MCF 10A (cell line): ENCODE measurements at regions not wholly inside any gene's neighbourhood (a gene's known extent, or its start where the extent isn't known, plus 50 kb on each side); places are given as distances from the start of the nearest gene placed in this dataset.

Experiments
- BruUV-seq: library from RNA; stranded (reverse); fragments of 400-500 nt; replicated peaks from 2 replicates; lab custom pipeline; 2021; lab: Mats Ljungman, UMichigan
- CTCF ChIA-PET: fragments of 300-600 bp; sonication (Branson Sonifier 250); formaldehyde crosslinking; extraction: SDS; loops from one replicate; lab custom pipeline; 2021; ENCODE audit warnings: antibody characterized with exemption, inconsistent platforms; lab: Yijun Ruan, JAX
- POLR2A ChIA-PET: fragments of 300-600, 350-650 bp; sonication (Branson Sonifier 250); formaldehyde crosslinking; extraction: SDS; loops from one replicate; lab custom pipeline; 2020; ENCODE audit warnings: antibody characterized with exemption, inconsistent platforms; lab: Yijun Ruan, JAX
- DNase-seq: peaks from one replicate; pipeline ENCODE4 v3.0.0-alpha.2; 2018; ENCODE audit not compliant: unreplicated experiment
- H3K27ac Mint-ChIP-seq: one replicate; pipeline ENCODE4 v1.8.0; 2022; ENCODE audit warnings: mild to moderate bottlenecking, low read depth, mixed read lengths; ENCODE audit not compliant: unreplicated experiment
- H3K27me3 Mint-ChIP-seq: one replicate; pipeline ENCODE4 v1.8.0; 2022; ENCODE audit warnings: mixed read lengths; ENCODE audit not compliant: insufficient read depth, unreplicated experiment
- H3K36me3 Mint-ChIP-seq: one replicate; pipeline ENCODE4 v1.8.0; 2022; ENCODE audit warnings: mild to moderate bottlenecking, moderate library complexity, mixed read lengths; ENCODE audit not compliant: insufficient read depth, unreplicated experiment
- H3K4me1 Mint-ChIP-seq: one replicate; pipeline ENCODE4 v1.8.0; 2022; ENCODE audit warnings: mixed read lengths; ENCODE audit not compliant: insufficient read depth, unreplicated experiment
- H3K4me3 Mint-ChIP-seq: one replicate; pipeline ENCODE4 v1.8.0; 2022; ENCODE audit warnings: mild to moderate bottlenecking, moderate library complexity, mixed read lengths; ENCODE audit not compliant: unreplicated experiment
- H3K9me3 Mint-ChIP-seq: one replicate; pipeline ENCODE4 v1.8.0; 2022; ENCODE audit warnings: mixed read lengths; ENCODE audit not compliant: unreplicated experiment
- CTCF ChIP-seq: fragments of 200-600 bp; IDR thresholded peaks from one replicate; pipeline ENCODE4 v1.8.0; 2022; ENCODE audit warnings: antibody characterized with exemption, mild to moderate bottlenecking; ENCODE audit not compliant: unreplicated experiment
- intact Hi-C: fragments of 100-400 bp; cut with micrococcal nuclease; formaldehyde crosslinking; loops from 2 replicates; pipeline ENCODE4 v1.14.1; 2022

GRCh38 chr9:71583792-71584191 lies 184.5 kb downstream of the CEMIP2 start:
- no peaks in the 10 kb centered on the region for H3K27me3 Mint-ChIP-seq
- no peak for DNase-seq
- CTCF ChIA-PET, result interaction anchor here (1.3 kb wide), 1 partner anchor 93 kb away, joined by 3 read pairs; no protein-coding TSS in a partner anchor
- POLR2A ChIA-PET, result no interaction called here
- no peaks in the 10 kb centered on the region for H3K4me1 Mint-ChIP-seq
- no peaks in the 10 kb centered on the region for H3K36me3 Mint-ChIP-seq
- H3K27ac Mint-ChIP-seq, result no peak overlapping the region
- intact Hi-C loops, result no loop called here
- no peak for TF ChIP-seq CTCF
- H3K4me3 Mint-ChIP-seq, result no peak overlapping the region
- BruUV-seq, result no TSS peak
- no peaks in the 10 kb centered on the region for H3K9me3 Mint-ChIP-seq

DNA sequence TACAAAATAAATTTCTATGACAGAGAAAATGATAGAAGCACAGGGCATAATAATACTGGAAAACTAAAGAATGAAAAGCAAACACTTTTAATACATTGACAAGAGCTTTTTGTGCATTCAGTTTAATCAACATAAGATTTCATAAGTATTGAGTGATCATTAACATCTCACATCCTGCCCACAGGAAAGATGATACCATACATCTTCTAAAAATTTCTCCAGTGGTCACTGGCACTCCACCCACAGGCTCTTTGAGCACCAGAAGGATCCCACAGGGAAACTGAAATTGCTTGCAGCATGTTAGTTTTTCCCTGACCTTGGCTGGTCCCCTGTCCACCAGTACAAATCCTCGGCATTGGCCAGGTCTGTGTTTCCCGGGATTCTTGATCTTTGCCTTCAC lies 186.0 kb downstream of the CEMIP2 start:
- CTCF ChIA-PET, result interaction anchor here (0.5 to 1.3 kb wide), 3 partner anchors 22 to 296 kb away, joined by 3 to 4 read pairs (median 4); no protein-coding TSS in a partner anchor
- Mint-ChIP-seq H3K27ac (no peak overlapping the region), H3K4me3 (no peak overlapping the region), H3K4me1 (no peaks in the 10 kb centered on the region), H3K27me3 (no peaks in the 10 kb centered on the region), H3K36me3 (no peaks in the 10 kb centered on the region), H3K9me3 (no peaks in the 10 kb centered on the region)
- intact Hi-C loops, result no loop called here
- TF ChIP-seq CTCF, result no peak
- no TSS peak for BruUV-seq
- DNase-seq, result no peak
- POLR2A ChIA-PET, result interaction anchor here (0.7 kb wide), 1 partner anchor 259 kb away, joined by 3 read pairs; no protein-coding TSS in a partner anchor

- intact Hi-C loops, result no loop called here
- no peaks in the 10 kb centered on the region for H3K27me3 Mint-ChIP-seq
Observed at GRCh38 chr9:71581101-71581500, 187.2 kb downstream of the CEMIP2 start.

GRCh38 chr9:71571186-71571585 lies 197.1 kb downstream of the CEMIP2 start:
- no peaks in the 10 kb centered on the region for H3K9me3 Mint-ChIP-seq
- H3K36me3 Mint-ChIP-seq, result no peaks in the 10 kb centered on the region
- no peak overlapping the region for H3K4me3 Mint-ChIP-seq
- ChIA-PET CTCF (no interaction called here), POLR2A (no interaction called here)
- no peaks in the 10 kb centered on the region for H3K4me1 Mint-ChIP-seq
- intact Hi-C loops, result no loop called here
- no peaks in the 10 kb centered on the region for H3K27me3 Mint-ChIP-seq
- no peak for DNase-seq
- H3K27ac Mint-ChIP-seq, result no peak overlapping the region
- TF ChIP-seq CTCF, result no peak
- no TSS peak for BruUV-seq

More at GRCh38 chr9:71581101-71581500, 187.2 kb downstream of the CEMIP2 start:
- TF ChIP-seq CTCF, result no peak
- no peak overlapping the region for H3K4me3 Mint-ChIP-seq
- CTCF ChIA-PET, result interaction anchor here (0.6 to 1.0 kb wide), 3 partner anchors 21 to 393 kb away, joined by 3 to 5 read pairs (median 4); no protein-coding TSS in a partner anchor
- H3K27ac Mint-ChIP-seq, result no peak overlapping the region
- no peaks in the 10 kb centered on the region for H3K4me1 Mint-ChIP-seq
- POLR2A ChIA-PET, result no interaction called here
- H3K36me3 Mint-ChIP-seq, result no peaks in the 10 kb centered on the region
- no peak for DNase-seq
- H3K9me3 Mint-ChIP-seq, result no peaks in the 10 kb centered on the region
- BruUV-seq, result no TSS peak
